A549 (cell line): ENCODE measurements at regions not wholly inside any gene's neighbourhood (a gene's known extent, or its start where the extent isn't known, plus 50 kb on each side); places are given as distances from the start of the nearest gene placed in this dataset.

Experiments used
- CBX2 ChIP-seq: fragments of 200-600 bp; sonication (generic); IDR thresholded peaks from 2 replicates; pipeline ENCODE4 v1.6.1; 2016; ENCODE audit warnings: low read depth, mild to moderate bottlenecking, borderline replicate concordance
- CTCF ChIP-seq: fragments of >200 bp; sonication (Bioruptor Twin); formaldehyde crosslinking; IDR thresholded peaks from 3 replicates; pipeline ENCODE4 v1.5.1; 2016
- MAX ChIP-seq: IDR thresholded peaks from 2 replicates; pipeline ENCODE4 v1.6.1; 2012
- MYC ChIP-seq: IDR thresholded peaks from 2 replicates; pipeline ENCODE4 v1.6.1; 2012; ENCODE audit warnings: mild to moderate bottlenecking, inconsistent platforms, low read length, improper control_type of control experiment, borderline replicate concordance
- PBX3 ChIP-seq: IDR thresholded peaks from 2 replicates; pipeline ENCODE4 v1.6.1; 2012
- POLR2A ChIP-seq: IDR thresholded peaks from 2 replicates; pipeline ENCODE4 v1.6.1; 2012; ENCODE audit warnings: mild to moderate bottlenecking, low read length
- REST ChIP-seq: fragments of 200-600 bp; sonication (generic); IDR thresholded peaks from 2 replicates; pipeline ENCODE4 v1.6.1; 2016; ENCODE audit warnings: antibody characterized with exemption, mild to moderate bottlenecking, moderate library complexity
- SMC3 ChIP-seq: fragments of >200 bp; sonication (Bioruptor Twin); formaldehyde crosslinking; IDR thresholded peaks from 3 replicates; pipeline ENCODE4 v1.6.1; 2018; ENCODE audit warnings: inconsistent platforms

GRCh38 chr6:104306211-104306610, 553.5 kb downstream of the HACE1 start:
- no peak for TF ChIP-seq REST
- no peak for TF ChIP-seq MYC
- no peak for TF ChIP-seq CTCF
- no peak for TF ChIP-seq POLR2A
- no peak for TF ChIP-seq CBX2
- no peak for TF ChIP-seq SMC3
- TF ChIP-seq MAX = no peak
- TF ChIP-seq PBX3 = no peak
